H1 (cell line): ENCODE measurements at regions not wholly inside any gene's neighbourhood (a gene's known extent, or its start where the extent isn't known, plus 50 kb on each side); places are given as distances from the start of the nearest gene placed in this dataset.

Source experiments
- CTCF ChIA-PET: fragments of 300-600 bp; sonication (Branson Sonifier 250); formaldehyde crosslinking; loops from one replicate; lab custom pipeline; 2021; ENCODE audit not compliant: partially characterized antibody; lab: Charles Lee
- POLR2A ChIA-PET: fragments of 300-600 bp; sonication (Branson Sonifier 250); formaldehyde crosslinking; loops from one replicate; lab custom pipeline; 2021; ENCODE audit warnings: inconsistent platforms; ENCODE audit not compliant: partially characterized antibody; lab: Charles Lee
- DNase-seq, 2 experiments: peaks; one replicate each; pipeline versions ENCODE4 v3.0.0 to v3.0.0-alpha.2; 2010 to 2022; ENCODE audit warnings: low spot score in 2 of 2, low read depth in 1 of 2, mixed read lengths in 1 of 2
- FAIRE-seq: peaks from 2 replicates; lab custom pipeline; 2011; peaks lifted over from hg19 to GRCh38; lab: Jason Lieb, UNC
- H2AFZ ChIP-seq: 2 replicates; pipeline ENCODE4 v1.8.1; 2012; ENCODE audit warnings: low read length, inconsistent platforms
- H2AK5ac ChIP-seq: 2 replicates; pipeline ENCODE4 v1.6.1; 2013; ENCODE audit warnings: low read depth, low read length
- H2BK120ac ChIP-seq: replicated peaks from 2 replicates; pipeline ENCODE3; 2013; ENCODE audit warnings: low read depth, low read length, inconsistent platforms
- H2BK12ac ChIP-seq: 2 replicates; pipeline ENCODE4 v1.6.1; 2013; ENCODE audit warnings: low read depth, low read length
- H2BK15ac ChIP-seq: 2 replicates; pipeline ENCODE4 v1.6.1; 2013; ENCODE audit warnings: low read length
- H2BK20ac ChIP-seq: 2 replicates; pipeline ENCODE4 v1.6.1; 2013; ENCODE audit warnings: low read length
- H2BK5ac ChIP-seq: 2 replicates; pipeline ENCODE4 v1.6.1; 2013; ENCODE audit warnings: low read depth, low read length
- H3K14ac ChIP-seq: 2 replicates; pipeline ENCODE4 v1.6.1; 2013; ENCODE audit warnings: inconsistent platforms; ENCODE audit not compliant: insufficient read length
- H3K18ac ChIP-seq: 2 replicates; pipeline ENCODE4 v1.6.1; 2013; ENCODE audit warnings: low read length; ENCODE audit errors: extremely low read depth
- H3K23ac ChIP-seq: 2 replicates; pipeline ENCODE4 v1.6.1; 2013; ENCODE audit warnings: inconsistent platforms; ENCODE audit not compliant: insufficient read length
- H3K23me2 ChIP-seq: 2 replicates; pipeline ENCODE4 v1.6.1; 2013; ENCODE audit warnings: low read depth, low read length
- H3K27ac ChIP-seq: 2 replicates; pipeline ENCODE4 v1.6.1; 2011; ENCODE audit warnings: low read depth, low read length, inconsistent platforms
- H3K27me3 ChIP-seq, 4 experiments: replicated peaks in 1 of 4; 1 replicate in 1 of 4; 2 replicates in 3 of 4; pipeline versions ENCODE4 v1.6.1 to v1.8.1; 2011 to 2013; ENCODE audit warnings: low read length in 3 of 4, mild to moderate bottlenecking in 3 of 4, inconsistent platforms in 2 of 4, mixed read lengths in 2 of 4, moderate library complexity in 1 of 4; ENCODE audit not compliant: control insufficient read depth in 3 of 4, insufficient read depth in 3 of 4; ENCODE audit errors: extremely low read depth in 1 of 4
- H3K36me3 ChIP-seq, 4 experiments: 2 replicates each; pipeline versions ENCODE4 v1.6.1 to v1.8.1; 2011 to 2013; ENCODE audit warnings: mild to moderate bottlenecking in 4 of 4, low read length in 3 of 4, moderate library complexity in 2 of 4, control low read depth in 1 of 4, inconsistent platforms in 1 of 4; ENCODE audit not compliant: insufficient read depth in 4 of 4, control insufficient read depth in 2 of 4
- H3K4ac ChIP-seq: replicated peaks from 2 replicates; pipeline ENCODE3; 2013; ENCODE audit warnings: low read length, low read depth, mixed read lengths, inconsistent platforms; ENCODE audit not compliant: insufficient read length
- H3K4me1 ChIP-seq, 4 experiments: replicated peaks in 1 of 4; 1 replicate in 1 of 4; 2 replicates in 3 of 4; pipeline versions ENCODE4 v1.6.1 to v1.8.1; 2011 to 2013; ENCODE audit warnings: low read length in 3 of 4, inconsistent platforms in 2 of 4, mixed read lengths in 1 of 4; ENCODE audit not compliant: insufficient read depth in 4 of 4, control insufficient read depth in 3 of 4
- H3K4me2 ChIP-seq, 2 experiments: 2 replicates each; pipeline versions ENCODE4 v1.6.1 to v1.8.1; 2011 to 2013; ENCODE audit warnings: low read depth in 2 of 2, low read length in 2 of 2, control low read depth in 1 of 2, inconsistent platforms in 1 of 2, mild to moderate bottlenecking in 1 of 2; ENCODE audit not compliant: insufficient read depth in 1 of 2
- H3K4me3 ChIP-seq, 4 experiments: fragments of 200-600, 300-600 bp in 1 of 4; sonication (generic), shearing (Covaris generic), sonication (Bioruptor Twin) in 1 of 4; 2 replicates each; pipeline versions ENCODE4 v1.5.1 to v1.8.1; 2011 to 2016; ENCODE audit warnings: low read length in 4 of 4, low read depth in 3 of 4, control low read depth in 2 of 4, inconsistent platforms in 2 of 4, mild to moderate bottlenecking in 2 of 4, mixed read lengths in 1 of 4, moderate library complexity in 1 of 4; ENCODE audit not compliant: insufficient read depth in 2 of 4; ENCODE audit errors: extremely low read depth in 1 of 4
- H3K56ac ChIP-seq: replicated peaks from 2 replicates; pipeline ENCODE3; 2013; ENCODE audit warnings: low read depth, mild to moderate bottlenecking, mixed read lengths, low read length, inconsistent platforms; ENCODE audit not compliant: insufficient read length
- H3K79me1 ChIP-seq: 2 replicates; pipeline ENCODE4 v1.6.1; 2013; ENCODE audit warnings: low read depth, low read length, control low read depth
- H3K79me2 ChIP-seq, 2 experiments: 2 replicates each; pipeline versions ENCODE4 v1.6.1 to v1.8.1; 2012 to 2013; ENCODE audit warnings: low read length in 2 of 2, mild to moderate bottlenecking in 2 of 2, inconsistent platforms in 1 of 2; ENCODE audit not compliant: insufficient read depth in 2 of 2, control insufficient read depth in 1 of 2
- H3K9ac ChIP-seq, 4 experiments: replicated peaks in 1 of 4; 1 replicate in 1 of 4; 2 replicates in 3 of 4; pipeline versions ENCODE4 v1.6.1 to v1.8.1; 2011 to 2013; ENCODE audit warnings: low read depth in 3 of 4, low read length in 3 of 4, control low read depth in 2 of 4, mild to moderate bottlenecking in 2 of 4, moderate library complexity in 2 of 4, inconsistent platforms in 1 of 4; ENCODE audit errors: extremely low read depth in 1 of 4
- H3K9me3 ChIP-seq, 2 experiments: 2 replicates each; pipeline versions ENCODE4 v1.6.1 to v1.8.1; 2012 to 2013; ENCODE audit warnings: mild to moderate bottlenecking in 2 of 2, moderate library complexity in 2 of 2, control low read depth in 1 of 2, inconsistent platforms in 1 of 2, low read depth in 1 of 2, low read length in 1 of 2, mixed read lengths in 1 of 2; ENCODE audit not compliant: insufficient read depth in 2 of 2
- H4K20me1 ChIP-seq, 2 experiments: replicated peaks in 1 of 2; 2 replicates each; pipeline versions ENCODE3 to v1.8.1; 2011 to 2013; ENCODE audit warnings: inconsistent platforms in 2 of 2, low read length in 2 of 2, mild to moderate bottlenecking in 1 of 2; ENCODE audit not compliant: insufficient read depth in 2 of 2, control insufficient read depth in 1 of 2
- H4K5ac ChIP-seq: 2 replicates; pipeline ENCODE4 v1.6.1; 2013; ENCODE audit warnings: low read length, low read depth, mixed read lengths, inconsistent platforms; ENCODE audit not compliant: insufficient read length
- H4K8ac ChIP-seq: 2 replicates; pipeline ENCODE4 v1.8.0; 2013; ENCODE audit warnings: mild to moderate bottlenecking, moderate library complexity, low read length, inconsistent platforms; ENCODE audit not compliant: insufficient read depth; ENCODE audit errors: extremely low read depth
- H4K91ac ChIP-seq: replicated peaks from 2 replicates; pipeline ENCODE3; 2013; ENCODE audit warnings: low read length, mixed read lengths, inconsistent platforms; ENCODE audit not compliant: insufficient read length
- BRCA1 ChIP-seq: IDR thresholded peaks from 2 replicates; pipeline ENCODE4 v1.6.1; 2012; ENCODE audit warnings: low read depth, low read length, improper control_type of control experiment
- CEBPB ChIP-seq: IDR thresholded peaks from 2 replicates; pipeline ENCODE4 v1.6.1; 2012; ENCODE audit warnings: low read depth, low read length
- EZH2 ChIP-seq: fragments of 200-600 bp; sonication (generic); IDR thresholded peaks from 2 replicates; pipeline ENCODE4 v1.7.1; 2012; ENCODE audit warnings: low read depth, mild to moderate bottlenecking, moderate library complexity, low read length, inconsistent platforms; ENCODE audit not compliant: severe bottlenecking
- GABPA ChIP-seq: IDR thresholded peaks from 2 replicates; pipeline ENCODE4 v1.6.1; 2011; ENCODE audit warnings: mild to moderate bottlenecking, low read length, moderate library complexity, borderline replicate concordance; ENCODE audit not compliant: insufficient read depth
- JUN ChIP-seq: IDR thresholded peaks from 2 replicates; pipeline ENCODE4 v1.6.1; 2011; ENCODE audit warnings: low read depth, mild to moderate bottlenecking, improper control_type of control experiment, low read length
- PHF8 ChIP-seq: fragments of 200-600 bp; sonication (generic); conservative IDR thresholded peaks from 2 replicates; pipeline ENCODE4 v1.7.1; 2012; ENCODE audit warnings: low read depth, mild to moderate bottlenecking, inconsistent platforms, low read length, moderate library complexity
- RNF2 ChIP-seq: fragments of 200-900, 300-1000 bp; sonication (generic); IDR thresholded peaks from 2 replicates; pipeline ENCODE4 v1.7.1; 2016; ENCODE audit warnings: borderline replicate concordance, low read depth, mild to moderate bottlenecking, antibody characterized with exemption, low read length; ENCODE audit not compliant: poor library complexity, severe bottlenecking; ENCODE audit errors: missing control alignments
- RXRA ChIP-seq: IDR thresholded peaks from 2 replicates; pipeline ENCODE4 v1.6.1; 2011; ENCODE audit warnings: low read depth, mild to moderate bottlenecking, low read length, moderate library complexity; ENCODE audit not compliant: insufficient read depth
- SIRT6 ChIP-seq: IDR thresholded peaks from one replicate; pipeline ENCODE4 v1.7.1; 2012; ENCODE audit warnings: low read length, inconsistent platforms
- TF ChIP-seq, protein P1 (sequence below): IDR thresholded peaks from 2 replicates; pipeline ENCODE4 v1.6.1; 2012; ENCODE audit warnings: inconsistent platforms
- TF ChIP-seq, protein P2 (sequence below): IDR thresholded peaks from 2 replicates; pipeline ENCODE4 v1.6.1; 2012; ENCODE audit warnings: inconsistent platforms
- TF ChIP-seq, protein P3 (sequence below), 3 experiments: IDR thresholded peaks; 1 replicate in 2 of 3; 2 replicates in 1 of 3; pipeline versions ENCODE4 v1.5.1 to v1.6.1; 2011; ENCODE audit warnings: low read length in 3 of 3, mild to moderate bottlenecking in 3 of 3, inconsistent platforms in 2 of 3, low read depth in 1 of 3, moderate library complexity in 1 of 3; ENCODE audit not compliant: insufficient read depth in 1 of 3; ENCODE audit errors: control extremely low read depth in 1 of 3

DNA sequence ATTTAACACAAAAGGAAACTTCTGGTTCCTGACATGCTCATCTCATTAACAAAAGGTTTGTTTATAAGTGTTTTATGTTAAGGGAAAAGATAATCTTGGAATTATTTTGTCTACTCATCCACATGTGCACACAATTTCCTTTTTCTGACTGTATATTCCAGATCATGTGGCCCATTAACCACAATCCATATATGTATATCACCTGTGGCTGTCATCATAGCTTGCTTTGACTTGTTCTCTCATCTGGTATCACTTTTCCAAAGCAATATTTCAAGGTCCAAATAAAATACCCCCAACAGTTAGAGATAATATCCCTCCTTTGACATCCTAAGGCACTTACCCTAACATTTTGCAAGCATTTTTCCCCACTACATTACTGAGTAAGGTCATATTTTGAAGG is 856.1 kb downstream of the CDH11 start:
- Histone ChIP-seq H2BK12ac (no peak overlapping the region), H3K4me3 (no peak overlapping the region), H3K14ac (no peak overlapping the region), H3K27ac (no peak overlapping the region), H4K5ac (no peak overlapping the region), H2BK15ac (no peak overlapping the region), H3K79me1 (no peaks in the 10 kb centered on the region), H4K91ac (no peak overlapping the region), H4K8ac (no peak overlapping the region), H3K4ac (no peak overlapping the region), H3K23me2 (no peaks in the 10 kb centered on the region), H3K9ac (no peak overlapping the region), H3K79me2 (no peaks in the 10 kb centered on the region), H3K23ac (no peak overlapping the region), H3K9me3 (no peaks in the 10 kb centered on the region), H4K20me1 (no peaks in the 10 kb centered on the region), H2AFZ (no peak overlapping the region), H3K18ac (no peak overlapping the region), H2BK5ac (no peak overlapping the region), H3K56ac (no peak overlapping the region), H3K4me1 (no peaks in the 10 kb centered on the region), H2AK5ac (no peak overlapping the region), H3K4me2 (no peak overlapping the region), H3K36me3 (no peaks in the 10 kb centered on the region), H2BK20ac (no peak overlapping the region), H3K27me3 (no peaks in the 10 kb centered on the region), H2BK120ac (no peak overlapping the region)
- ChIA-PET CTCF (no interaction called here), POLR2A (no interaction called here)
- DNase-seq (no peak), FAIRE-seq (no peak)
- TF ChIP-seq, protein P1, sequence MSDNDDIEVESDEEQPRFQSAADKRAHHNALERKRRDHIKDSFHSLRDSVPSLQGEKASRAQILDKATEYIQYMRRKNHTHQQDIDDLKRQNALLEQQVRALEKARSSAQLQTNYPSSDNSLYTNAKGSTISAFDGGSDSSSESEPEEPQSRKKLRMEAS, result no peak
- no peak for TF ChIP-seq PHF8
- TF ChIP-seq CEBPB, result no peak
- TF ChIP-seq RNF2, result no peak
- TF ChIP-seq SIRT6, result no peak
- TF ChIP-seq, protein P2, sequence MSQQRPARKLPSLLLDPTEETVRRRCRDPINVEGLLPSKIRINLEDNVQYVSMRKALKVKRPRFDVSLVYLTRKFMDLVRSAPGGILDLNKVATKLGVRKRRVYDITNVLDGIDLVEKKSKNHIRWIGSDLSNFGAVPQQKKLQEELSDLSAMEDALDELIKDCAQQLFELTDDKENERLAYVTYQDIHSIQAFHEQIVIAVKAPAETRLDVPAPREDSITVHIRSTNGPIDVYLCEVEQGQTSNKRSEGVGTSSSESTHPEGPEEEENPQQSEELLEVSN, result no peak
- TF ChIP-seq JUN, result no peak
- TF ChIP-seq BRCA1, result no peak
- TF ChIP-seq, protein P3, sequence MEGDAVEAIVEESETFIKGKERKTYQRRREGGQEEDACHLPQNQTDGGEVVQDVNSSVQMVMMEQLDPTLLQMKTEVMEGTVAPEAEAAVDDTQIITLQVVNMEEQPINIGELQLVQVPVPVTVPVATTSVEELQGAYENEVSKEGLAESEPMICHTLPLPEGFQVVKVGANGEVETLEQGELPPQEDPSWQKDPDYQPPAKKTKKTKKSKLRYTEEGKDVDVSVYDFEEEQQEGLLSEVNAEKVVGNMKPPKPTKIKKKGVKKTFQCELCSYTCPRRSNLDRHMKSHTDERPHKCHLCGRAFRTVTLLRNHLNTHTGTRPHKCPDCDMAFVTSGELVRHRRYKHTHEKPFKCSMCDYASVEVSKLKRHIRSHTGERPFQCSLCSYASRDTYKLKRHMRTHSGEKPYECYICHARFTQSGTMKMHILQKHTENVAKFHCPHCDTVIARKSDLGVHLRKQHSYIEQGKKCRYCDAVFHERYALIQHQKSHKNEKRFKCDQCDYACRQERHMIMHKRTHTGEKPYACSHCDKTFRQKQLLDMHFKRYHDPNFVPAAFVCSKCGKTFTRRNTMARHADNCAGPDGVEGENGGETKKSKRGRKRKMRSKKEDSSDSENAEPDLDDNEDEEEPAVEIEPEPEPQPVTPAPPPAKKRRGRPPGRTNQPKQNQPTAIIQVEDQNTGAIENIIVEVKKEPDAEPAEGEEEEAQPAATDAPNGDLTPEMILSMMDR (IDR thresholded peaks at IDR 0.05; ENCODE audit: control extremely low read depth in 1 of 3, insufficient read depth in 1 of 3, low read depth in 1 of 3, low read length in 3 of 3), result no peak
- TF ChIP-seq EZH2, result no peak
- no peak for TF ChIP-seq GABPA
- TF ChIP-seq RXRA, result no peak
